IMR-90 (cell line): ENCODE measurements at regions not wholly inside any gene's neighbourhood (a gene's known extent, or its start where the extent isn't known, plus 50 kb on each side); places are given as distances from the start of the nearest gene placed in this dataset.

Source experiments
- ATAC-seq: fragments of 200-7000 bp; cut with Tn5 transposase; 2 replicates; pipeline ENCODE4 v1.9.1; 2020; ENCODE audit warnings: low read depth, mild to moderate bottlenecking, moderate library complexity
- BruUV-seq: library from RNA; stranded (reverse); fragments of 400-500 nt; replicated peaks from 2 replicates; lab custom pipeline; 2021; lab: Mats Ljungman, UMichigan
- CTCF ChIA-PET: fragments of 300-600 bp; formaldehyde crosslinking; extraction: SDS; loops from one replicate; lab custom pipeline; 2021; ENCODE audit warnings: antibody characterized with exemption; lab: Yijun Ruan, JAX
- POLR2A ChIA-PET: fragments of 300-600 bp; sonication (Branson Sonifier 250); formaldehyde crosslinking; loops from one replicate; lab custom pipeline; 2022; ENCODE audit warnings: antibody characterized with exemption; ENCODE audit not compliant: unreplicated experiment; lab: Charles Lee
- DNase-seq: peaks from one replicate; pipeline ENCODE4 v3.0.0; 2013
- H2AFZ ChIP-seq: replicated peaks from 2 replicates; pipeline ENCODE3; 2013; ENCODE audit warnings: low read length, mild to moderate bottlenecking; ENCODE audit not compliant: poor library complexity
- H2AK5ac ChIP-seq: 2 replicates; pipeline ENCODE4 v1.6.1; 2013; ENCODE audit warnings: low read depth, low read length, inconsistent platforms
- H2AK9ac ChIP-seq: replicated peaks from 2 replicates; pipeline ENCODE3; 2013; ENCODE audit warnings: mild to moderate bottlenecking, low read depth, low read length, moderate library complexity; ENCODE audit not compliant: poor library complexity
- H2BK120ac ChIP-seq: 2 replicates; pipeline ENCODE4 v1.6.1; 2013; ENCODE audit warnings: low read depth, low read length, inconsistent platforms
- H2BK15ac ChIP-seq: 3 replicates; pipeline ENCODE4 v1.6.1; 2013; ENCODE audit warnings: low read depth, low read length, inconsistent platforms
- H2BK20ac ChIP-seq: 2 replicates; pipeline ENCODE4 v1.6.1; 2013; ENCODE audit warnings: low read depth, mild to moderate bottlenecking, inconsistent platforms, low read length, moderate library complexity
- H2BK5ac ChIP-seq: 2 replicates; pipeline ENCODE4 v1.6.1; 2013; ENCODE audit warnings: mild to moderate bottlenecking, low read depth, low read length, inconsistent platforms; ENCODE audit not compliant: poor library complexity, severe bottlenecking
- H3K14ac ChIP-seq: replicated peaks from 2 replicates; pipeline ENCODE4 v1.6.1; 2013; ENCODE audit warnings: low read depth, low read length, inconsistent platforms
- H3K18ac ChIP-seq: 2 replicates; pipeline ENCODE4 v1.6.1; 2013; ENCODE audit warnings: low read depth, low read length, control low read depth
- H3K23ac ChIP-seq: 2 replicates; pipeline ENCODE4 v1.6.1; 2013; ENCODE audit warnings: low read depth, low read length, inconsistent platforms
- H3K27ac ChIP-seq: 2 replicates; pipeline ENCODE4 v1.5.1; 2013; ENCODE audit warnings: mild to moderate bottlenecking, control low read depth, low read length; ENCODE audit not compliant: insufficient read depth
- H3K27me3 ChIP-seq: 2 replicates; pipeline ENCODE4 v1.6.1; 2013; ENCODE audit warnings: low read length; ENCODE audit not compliant: control insufficient read depth, insufficient read depth
- H3K36me3 ChIP-seq: 2 replicates; pipeline ENCODE4 v1.6.1; 2013; ENCODE audit warnings: low read length, mixed read lengths; ENCODE audit not compliant: control insufficient read depth, insufficient read depth
- H3K4ac ChIP-seq: 2 replicates; pipeline ENCODE4 v1.6.1; 2013; ENCODE audit warnings: low read depth, low read length, inconsistent platforms
- H3K4me1 ChIP-seq: 2 replicates; pipeline ENCODE4 v1.6.1; 2013; ENCODE audit warnings: low read length, mixed read lengths; ENCODE audit not compliant: control insufficient read depth, insufficient read depth
- H3K4me2 ChIP-seq: 2 replicates; pipeline ENCODE4 v1.6.1; 2013; ENCODE audit warnings: low read depth, mild to moderate bottlenecking, control low read depth, low read length, moderate library complexity
- H3K4me3 ChIP-seq: 2 replicates; pipeline ENCODE4 v1.5.1; 2013; ENCODE audit warnings: low read depth, mild to moderate bottlenecking, control low read depth, low read length, moderate library complexity; ENCODE audit not compliant: insufficient read depth
- H3K56ac ChIP-seq: 2 replicates; pipeline ENCODE4 v1.6.1; 2013; ENCODE audit warnings: low read length, inconsistent platforms; ENCODE audit not compliant: insufficient read depth; ENCODE audit errors: extremely low read depth
- H3K79me1 ChIP-seq, 2 experiments: 2 replicates each; pipeline ENCODE4 v1.6.1; 2013; ENCODE audit warnings: low read length in 2 of 2, inconsistent platforms in 1 of 2, low read depth in 1 of 2
- H3K9ac ChIP-seq: 2 replicates; pipeline ENCODE4 v1.6.1; 2013; ENCODE audit warnings: low read depth, low read length, control low read depth
- H3K9me1 ChIP-seq: 2 replicates; pipeline ENCODE4 v1.6.1; 2013; ENCODE audit warnings: low read length, inconsistent platforms; ENCODE audit not compliant: insufficient read depth
- H3K9me3 ChIP-seq: 2 replicates; pipeline ENCODE4 v1.6.1; 2013; ENCODE audit warnings: low read length; ENCODE audit not compliant: control insufficient read depth, insufficient read depth
- H4K20me1 ChIP-seq: 2 replicates; pipeline ENCODE4 v1.6.1; 2013; ENCODE audit warnings: low read length, inconsistent platforms; ENCODE audit not compliant: insufficient read depth
- H4K5ac ChIP-seq: 2 replicates; pipeline ENCODE4 v1.6.1; 2013; ENCODE audit warnings: mild to moderate bottlenecking, low read depth, low read length, control low read depth
- H4K8ac ChIP-seq, 2 experiments: 2 replicates each; pipeline ENCODE4 v1.6.1; 2013; ENCODE audit warnings: low read depth in 2 of 2, low read length in 2 of 2, control low read depth in 1 of 2, inconsistent platforms in 1 of 2
- H4K91ac ChIP-seq: 2 replicates; pipeline ENCODE4 v1.6.1; 2013; ENCODE audit warnings: low read depth, low read length, inconsistent platforms; ENCODE audit not compliant: insufficient read depth
- CTCF ChIP-seq: conservative IDR thresholded peaks from 2 replicates; pipeline ENCODE4 v1.5.1; 2012; ENCODE audit warnings: mild to moderate bottlenecking, low read depth, low read length, improper control_type of control experiment
- MAFK ChIP-seq: IDR thresholded peaks from 2 replicates; pipeline ENCODE4 v1.6.1; 2012; ENCODE audit warnings: low read depth, low read length, improper control_type of control experiment
- MAZ ChIP-seq: IDR thresholded peaks from 2 replicates; pipeline ENCODE4 v1.6.1; 2012; ENCODE audit warnings: low read depth, mild to moderate bottlenecking, low read length, improper control_type of control experiment, moderate library complexity, borderline replicate concordance
- RCOR1 ChIP-seq: IDR thresholded peaks from 2 replicates; pipeline ENCODE4 v1.6.1; 2012; ENCODE audit warnings: mild to moderate bottlenecking, low read length, improper control_type of control experiment; ENCODE audit not compliant: insufficient replicate concordance
- RFX5 ChIP-seq: IDR thresholded peaks from 2 replicates; pipeline ENCODE4 v1.8.0; 2012; ENCODE audit warnings: low read depth, mild to moderate bottlenecking, low read length, moderate library complexity
- WGBS, 2 experiments: methylation state at CpG; one replicate each; pipeline versions ENCODE4 v1.1.5 to v1.1.7; 2013; ENCODE audit warnings: missing lambda C conversion rate in 2 of 2; ENCODE audit not compliant: insufficient read length in 1 of 2; ENCODE audit errors: extremely low coverage in 2 of 2; 5-methylcytosine and 5-hydroxymethylcytosine counted together
- dilution Hi-C: fragments of 300-500 bp; cut with HindIII; formaldehyde crosslinking; loops from one replicate; pipeline ENCODE4 v1.14.3; 2018; ENCODE audit warnings: low sequenced_read_pairs; ENCODE audit not compliant: unreplicated experiment
- in situ Hi-C: fragments of 300-500 bp; cut with MboI; formaldehyde crosslinking; loops from 3 replicates; pipeline ENCODE4 v1.14.3; 2019; ENCODE audit warnings: low sequenced_read_pairs, inconsistent platforms, mixed read lengths
- intact Hi-C: fragments of 100-400 bp; cut with micrococcal nuclease; formaldehyde crosslinking; loops from 2 replicates; pipeline ENCODE4 v1.10.0; 2022

DNA sequence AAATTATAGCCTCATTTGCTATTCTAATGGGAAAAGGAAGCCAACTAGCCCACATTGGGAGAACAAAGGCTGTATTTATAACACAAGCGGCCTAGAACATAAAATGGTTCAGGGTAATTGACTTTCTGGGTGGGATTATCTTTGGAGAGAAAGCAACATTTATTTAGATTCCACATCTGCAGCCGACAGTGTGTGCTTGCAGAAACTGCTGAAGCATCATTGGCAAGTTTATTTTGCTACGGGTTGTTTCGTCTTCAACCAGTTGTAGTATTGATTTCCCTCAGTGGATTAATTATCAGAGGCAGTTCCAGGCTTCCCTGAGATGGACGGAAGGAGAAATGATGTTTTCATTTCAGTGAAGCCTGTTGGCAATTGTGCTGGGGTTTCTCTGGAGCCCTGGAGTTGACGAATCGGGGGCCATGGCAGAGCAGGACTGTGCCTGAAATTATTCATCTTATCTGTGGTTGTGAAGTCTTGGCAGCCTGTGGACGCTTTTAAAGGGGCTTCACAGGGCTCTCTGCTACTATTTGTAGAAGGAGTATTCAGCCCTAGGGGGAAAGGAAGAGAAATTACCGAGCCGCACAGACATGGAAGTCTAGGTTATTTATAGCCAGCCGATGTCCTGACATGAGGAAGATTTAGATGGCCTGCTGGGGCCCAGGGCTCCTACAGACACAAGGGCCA is 290.6 kb upstream of the IRX4 start:
- Histone ChIP-seq H4K20me1 (no peaks in the 10 kb centered on the region), H3K23ac (no peak overlapping the region), H3K79me1 (no peaks in the 10 kb centered on the region), H3K56ac (no peak overlapping the region), H2BK5ac (no peak overlapping the region), H3K9ac (no peak overlapping the region), H4K5ac (no peak overlapping the region), H2BK15ac (no peak overlapping the region), H3K4ac (no peak overlapping the region), H3K4me1 (no peaks in the 10 kb centered on the region), H3K27me3 (no peaks in the 10 kb centered on the region), H3K4me2 (no peak overlapping the region), H3K9me1 (no peaks in the 10 kb centered on the region), H4K8ac (no peak overlapping the region), H2AFZ (no peak overlapping the region), H4K91ac (no peak overlapping the region), H3K27ac (no peak overlapping the region), H2BK120ac (no peak overlapping the region), H3K4me3 (no peak overlapping the region), H3K36me3 (no peaks in the 10 kb centered on the region), H2BK20ac (no peak overlapping the region), H3K14ac (no peak overlapping the region), H3K18ac (no peak overlapping the region), H2AK9ac (no peak overlapping the region), H2AK5ac (no peak overlapping the region), H3K9me3 (peaks cover 35% of the 10 kb centered on the region)
- WGBS, 2 experiments = 4% methylated on average over 4 of the region's 11 CpGs; no CpG with 5 or more reads in 1 of the 2 experiments
- DNase-seq (no peak), ATAC-seq (no peak)
- intact Hi-C loops = no loop called here
- in situ Hi-C loops = no loop called here
- ChIA-PET POLR2A (no interaction called here), CTCF (no interaction called here)
- BruUV-seq = no TSS peak
- dilution Hi-C loops = no loop called here
- TF ChIP-seq MAZ = no peak
- TF ChIP-seq RFX5 = no peak
- TF ChIP-seq CTCF = no peak
- no peak for TF ChIP-seq MAFK
- TF ChIP-seq RCOR1 = no peak
